ENCODE measurements at regions not wholly inside any gene's neighbourhood (a gene's known extent, or its start where the extent isn't known, plus 50 kb on each side); places are given as distances from the start of the nearest gene placed in this dataset.
"Not testable (repeated sequence)": the region's sequence is repeated elsewhere in the genome, so short reads cannot be mapped to it uniquely, and the experiment has no call there.

- no peak for DNase-seq
Measured at GRCh38 chr5:92370032-92370431, 986.9 kb upstream of the ARRDC3 start.

- DNase-seq, result no peak
Measured at GRCh38 chr5:92369587-92369986, 986.5 kb upstream of the ARRDC3 start.

GRCh38 chr5:92364986-92365550 is 982.0 kb upstream of the ARRDC3 start:
- no peak for DNase-seq

- no peak for DNase-seq
Measured at GRCh38 chr5:92353107-92354030, 970.3 kb upstream of the ARRDC3 start.

- DNase-seq, result no peak
Measured at GRCh38 chr5:92337772-92338234, 954.7 kb upstream of the ARRDC3 start.

GRCh38 chr5:92332039-92332438 is 948.9 kb upstream of the ARRDC3 start:
- no peak for DNase-seq

- no peak for DNase-seq
Measured at GRCh38 chr5:92330365-92330764, 947.2 kb upstream of the ARRDC3 start.

- no peak for DNase-seq
Measured at GRCh38 chr5:92329759-92330158, 946.6 kb upstream of the ARRDC3 start.

GRCh38 chr5:92328584-92329259 is 945.6 kb upstream of the ARRDC3 start:
- DNase-seq, result no peak

GRCh38 chr5:92320446-92320845 is 937.3 kb upstream of the ARRDC3 start:
- no peak for DNase-seq

GRCh38 chr5:92313385-92313784 is 930.3 kb upstream of the ARRDC3 start:
- DNase-seq, result no peak

- DNase-seq, result no peak
Measured at GRCh38 chr5:92309336-92309991, 926.3 kb upstream of the ARRDC3 start.

GRCh38 chr5:92308679-92309078 is 925.6 kb upstream of the ARRDC3 start:
- no peak for DNase-seq

GRCh38 chr5:92302356-92302755 is 919.2 kb upstream of the ARRDC3 start:
- not testable (repeated sequence) for DNase-seq

- no peak for DNase-seq
Measured at GRCh38 chr5:92283521-92283920, 900.4 kb upstream of the ARRDC3 start.

GRCh38 chr5:92271750-92272149 is 888.6 kb upstream of the ARRDC3 start:
- not testable (repeated sequence) for DNase-seq

GRCh38 chr5:92268343-92268742 is 885.2 kb upstream of the ARRDC3 start:
- no peak for DNase-seq

- no peak for DNase-seq
Measured at GRCh38 chr5:92267830-92268229, 884.7 kb upstream of the ARRDC3 start.

- DNase-seq, result no peak
Measured at GRCh38 chr5:92265804-92266203, 882.7 kb upstream of the ARRDC3 start.

- DNase-seq, result not testable (repeated sequence)
Measured at GRCh38 chr5:92255605-92256004, 872.5 kb upstream of the ARRDC3 start.

- no peak for DNase-seq
Measured at GRCh38 chr5:92248518-92248917, 865.4 kb upstream of the ARRDC3 start.

GRCh38 chr5:92242170-92242569 is 859.1 kb upstream of the ARRDC3 start:
- no peak for DNase-seq

- DNase-seq, result no peak
Measured at GRCh38 chr5:92237896-92238295, 854.8 kb upstream of the ARRDC3 start.
